ENCODE measurements at regions not wholly inside any gene's neighbourhood (a gene's known extent, or its start where the extent isn't known, plus 50 kb on each side); places are given as distances from the start of the nearest gene placed in this dataset.

GRCh38 chr7:42763137-42763551, 148.7 kb downstream of the C7orf25 start:
- no peak overlapping the region for H3K4me3 ChIP-seq (ENCODE audit: low read length)
- DNase-seq (ENCODE audit: low read depth, low spot score), result peak; percentile 53

GRCh38 chr7:42761486-42761885, 150.4 kb downstream of the C7orf25 start:
- no peak overlapping the region for H3K4me3 ChIP-seq (ENCODE audit: low read length)
- DNase-seq (ENCODE audit: low read depth, low spot score), result no peak

GRCh38 chr7:42758124-42758523, 153.7 kb downstream of the C7orf25 start:
- no peak overlapping the region for H3K4me3 ChIP-seq (ENCODE audit: low read length)
- no peak for DNase-seq (ENCODE audit: low read depth, low spot score)

- no peak overlapping the region for H3K4me3 ChIP-seq (ENCODE audit: low read length)
- no peak for DNase-seq (ENCODE audit: low read depth, low spot score)
Measured at GRCh38 chr7:42756841-42757240, 155.0 kb downstream of the C7orf25 start.

- H3K4me3 ChIP-seq (ENCODE audit: low read length), result no peak overlapping the region
- no peak for DNase-seq (ENCODE audit: low read depth, low spot score)
Measured at GRCh38 chr7:42753811-42754363, 158.0 kb downstream of the C7orf25 start.

GRCh38 chr7:42753367-42753766, 158.5 kb downstream of the C7orf25 start:
- no peak for DNase-seq (ENCODE audit: low read depth, low spot score)
- H3K4me3 ChIP-seq (ENCODE audit: low read length), result no peak overlapping the region

GRCh38 chr7:42750172-42750571, 161.7 kb downstream of the C7orf25 start:
- H3K4me3 ChIP-seq (ENCODE audit: low read length), result no peak overlapping the region
- no peak for DNase-seq (ENCODE audit: low read depth, low spot score)

- no peak for DNase-seq (ENCODE audit: low read depth, low spot score)
- H3K4me3 ChIP-seq (ENCODE audit: low read length), result no peak overlapping the region
Measured at GRCh38 chr7:42747044-42747443, 164.8 kb downstream of the C7orf25 start.

GRCh38 chr7:42746214-42746613, 165.7 kb downstream of the C7orf25 start:
- no peak for DNase-seq (ENCODE audit: low read depth, low spot score)
- no peak overlapping the region for H3K4me3 ChIP-seq (ENCODE audit: low read length)

- DNase-seq (ENCODE audit: low read depth, low spot score), result peak; percentile 32
- no peak overlapping the region for H3K4me3 ChIP-seq (ENCODE audit: low read length)
Measured at GRCh38 chr7:42745357-42746059, 166.4 kb downstream of the C7orf25 start.

GRCh38 chr7:42744746-42745145, 167.1 kb downstream of the C7orf25 start:
- DNase-seq (ENCODE audit: low read depth, low spot score), result no peak
- no peak overlapping the region for H3K4me3 ChIP-seq (ENCODE audit: low read length)

GRCh38 chr7:42743077-42743858, 168.6 kb downstream of the C7orf25 start:
- DNase-seq (ENCODE audit: low read depth, low spot score), result no peak
- H3K4me3 ChIP-seq (ENCODE audit: low read length), result no peak overlapping the region

GRCh38 chr7:42742318-42742717, 169.6 kb downstream of the C7orf25 start:
- DNase-seq (ENCODE audit: low read depth, low spot score), result no peak
- H3K4me3 ChIP-seq (ENCODE audit: low read length), result no peak overlapping the region

- DNase-seq (ENCODE audit: low read depth, low spot score), result no peak
- no peak overlapping the region for H3K4me3 ChIP-seq (ENCODE audit: low read length)
Measured at GRCh38 chr7:42740408-42740807, 171.5 kb downstream of the C7orf25 start.

GRCh38 chr7:42739638-42740037, 172.2 kb downstream of the C7orf25 start:
- DNase-seq (ENCODE audit: low read depth, low spot score), result no peak
- H3K4me3 ChIP-seq (ENCODE audit: low read length), result no peak overlapping the region

- no peak for DNase-seq (ENCODE audit: low read depth, low spot score)
- H3K4me3 ChIP-seq (ENCODE audit: low read length), result no peak overlapping the region
Measured at GRCh38 chr7:42736931-42737330, 174.9 kb downstream of the C7orf25 start.

- H3K4me3 ChIP-seq (ENCODE audit: low read length), result no peak overlapping the region
- no peak for DNase-seq (ENCODE audit: low read depth, low spot score)
Measured at GRCh38 chr7:42735081-42735480, 176.8 kb downstream of the C7orf25 start.

GRCh38 chr7:42734568-42734967, 177.3 kb downstream of the C7orf25 start:
- no peak for DNase-seq (ENCODE audit: low read depth, low spot score)
- no peak overlapping the region for H3K4me3 ChIP-seq (ENCODE audit: low read length)

GRCh38 chr7:42733040-42733439, 178.8 kb downstream of the C7orf25 start:
- H3K4me3 ChIP-seq (ENCODE audit: low read length), result no peak overlapping the region
- no peak for DNase-seq (ENCODE audit: low read depth, low spot score)

- DNase-seq (ENCODE audit: low read depth, low spot score), result no peak
- no peak overlapping the region for H3K4me3 ChIP-seq (ENCODE audit: low read length)
Measured at GRCh38 chr7:42730586-42730985, 181.3 kb downstream of the C7orf25 start.
